Mesendoderm (in vitro differentiated cells): ENCODE measurements at regions not wholly inside any gene's neighbourhood (a gene's known extent, or its start where the extent isn't known, plus 50 kb on each side); places are given as distances from the start of the nearest gene placed in this dataset.

Experiments
- DNase-seq: peaks from one replicate; pipeline ENCODE4 v3.0.0; 2013
- H2AK5ac ChIP-seq: 2 replicates; pipeline ENCODE4 v1.6.1; 2013; ENCODE audit warnings: low read length, inconsistent platforms
- H2BK120ac ChIP-seq: 2 replicates; pipeline ENCODE4 v1.6.1; 2013; ENCODE audit warnings: low read depth, mild to moderate bottlenecking, low read length, moderate library complexity, mixed read lengths
- H2BK15ac ChIP-seq: replicated peaks from 2 replicates; pipeline ENCODE4 v1.6.1; 2013; ENCODE audit warnings: low read depth, mild to moderate bottlenecking, moderate library complexity
- H2BK5ac ChIP-seq: 2 replicates; pipeline ENCODE4 v1.6.1; 2013; ENCODE audit warnings: low read length, inconsistent platforms
- H3K18ac ChIP-seq: 2 replicates; pipeline ENCODE4 v1.6.1; 2013; ENCODE audit warnings: mild to moderate bottlenecking, low read length, mixed read lengths
- H3K23ac ChIP-seq: one replicate; pipeline ENCODE4 v1.6.1; 2013; ENCODE audit warnings: low read length
- H3K27ac ChIP-seq: 2 replicates; pipeline ENCODE4 v1.5.1; 2013; ENCODE audit warnings: low read depth, mild to moderate bottlenecking, inconsistent platforms, low read length, moderate library complexity
- H3K27me3 ChIP-seq: 2 replicates; pipeline ENCODE4 v1.6.1; 2013; ENCODE audit warnings: low read length, control low read depth, mild to moderate bottlenecking, inconsistent platforms; ENCODE audit not compliant: insufficient read depth, poor library complexity
- H3K36me3 ChIP-seq: 2 replicates; pipeline ENCODE4 v1.6.1; 2013; ENCODE audit warnings: low read length, inconsistent platforms; ENCODE audit not compliant: control insufficient read depth, insufficient read depth
- H3K4ac ChIP-seq: one replicate; pipeline ENCODE4 v1.6.1; 2013; ENCODE audit warnings: low read depth, mild to moderate bottlenecking, low read length, moderate library complexity
- H3K4me1 ChIP-seq: 2 replicates; pipeline ENCODE4 v1.6.1; 2013; ENCODE audit warnings: low read depth, low read length, inconsistent platforms; ENCODE audit not compliant: control insufficient read depth
- H3K4me2 ChIP-seq: 2 replicates; pipeline ENCODE4 v1.6.1; 2013; ENCODE audit warnings: low read length
- H3K4me3 ChIP-seq: 2 replicates; pipeline ENCODE4 v1.5.1; 2013; ENCODE audit warnings: mild to moderate bottlenecking, low read length
- H3K56ac ChIP-seq: one replicate; pipeline ENCODE4 v1.6.1; 2013; ENCODE audit warnings: low read length
- H3K79me1 ChIP-seq: 2 replicates; pipeline ENCODE4 v1.6.1; 2013; ENCODE audit warnings: low read length, inconsistent platforms
- H3K79me2 ChIP-seq: 2 replicates; pipeline ENCODE4 v1.6.1; 2013; ENCODE audit warnings: mild to moderate bottlenecking, low read length; ENCODE audit not compliant: control insufficient read depth, insufficient read depth
- H3K9ac ChIP-seq: 2 replicates; pipeline ENCODE4 v1.6.1; 2013; ENCODE audit warnings: low read length, inconsistent platforms
- H4K5ac ChIP-seq: one replicate; pipeline ENCODE4 v1.6.1; 2013; ENCODE audit warnings: low read length
- H4K8ac ChIP-seq: one replicate; pipeline ENCODE4 v1.6.1; 2013; ENCODE audit warnings: low read depth, mild to moderate bottlenecking, control low read depth, low read length, moderate library complexity
- WGBS: extraction: QIAGEN DNeasy Blood & Tissue Kit; methylation state at CpG from one replicate; pipeline ENCODE4 v1.1.7; 2013; ENCODE audit warnings: low lambda C conversion rate, missing lambda C conversion rate; ENCODE audit not compliant: insufficient coverage; ENCODE audit errors: extremely low coverage; 5-methylcytosine and 5-hydroxymethylcytosine counted together

DNA sequence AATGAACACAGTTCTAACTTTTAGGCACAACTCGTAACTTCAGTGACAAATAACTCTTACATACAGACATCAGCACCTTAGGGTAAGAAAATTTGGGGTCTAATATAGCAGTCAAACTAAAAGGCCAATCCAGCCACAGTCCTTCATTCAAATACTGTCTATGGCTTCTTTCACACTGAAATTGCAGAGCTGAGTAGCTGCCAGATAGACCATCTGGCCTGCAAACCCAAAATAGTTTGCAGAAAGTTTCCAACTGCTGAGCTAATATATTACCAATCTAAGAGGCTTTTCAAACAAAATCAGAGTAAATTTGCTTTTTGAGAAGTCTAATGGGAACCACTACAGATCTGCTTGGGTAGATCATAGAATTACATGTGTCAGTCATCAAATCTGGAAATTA lies 183.4 kb downstream of the GALR1 start:
- Histone ChIP-seq H3K79me2 (no peaks in the 10 kb centered on the region), H4K8ac (no peak overlapping the region), H2BK120ac (no peak overlapping the region), H2AK5ac (no peak overlapping the region), H3K9ac (no peak overlapping the region), H3K4me2 (no peak overlapping the region), H3K56ac (no peak overlapping the region), H3K4ac (no peak overlapping the region), H3K79me1 (no peaks in the 10 kb centered on the region), H2BK15ac (no peak overlapping the region), H3K27ac (no peak overlapping the region), H3K23ac (no peak overlapping the region), H3K27me3 (no peaks in the 10 kb centered on the region), H3K4me3 (no peak overlapping the region), H3K36me3 (no peaks in the 10 kb centered on the region), H3K4me1 (no peaks in the 10 kb centered on the region), H4K5ac (no peak overlapping the region), H3K18ac (no peak overlapping the region), H2BK5ac (no peak overlapping the region)
- no peak for DNase-seq
- no CpG with 5 or more reads among the region's 1 CpG for WGBS

DNA sequence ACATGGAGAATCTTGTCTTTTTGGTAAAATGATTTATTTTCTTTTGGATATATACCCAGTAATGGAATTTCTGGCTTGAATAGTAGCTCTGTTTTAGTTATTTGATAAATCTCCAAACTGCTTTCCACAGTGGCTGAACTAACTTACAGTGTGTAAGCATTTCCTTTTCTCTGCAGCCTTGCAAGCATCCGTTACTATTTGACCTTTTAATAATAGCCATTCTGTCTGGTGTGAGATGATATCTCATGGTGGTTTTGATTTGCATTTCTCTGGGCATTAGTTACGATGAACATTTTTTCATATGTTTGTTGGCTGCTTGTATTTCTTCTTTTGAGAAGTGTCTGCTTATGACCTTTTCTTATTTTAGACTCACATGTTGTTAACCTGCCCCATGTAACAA lies 190.2 kb downstream of the GALR1 start:
- H3K9ac ChIP-seq: no peak overlapping the region
- H3K4ac ChIP-seq: no peak overlapping the region
- no peaks in the 10 kb centered on the region for H3K4me1 ChIP-seq
- H3K36me3 ChIP-seq: no peaks in the 10 kb centered on the region
- no peak overlapping the region for H4K5ac ChIP-seq
- H3K79me1 ChIP-seq: no peaks in the 10 kb centered on the region
- no peak overlapping the region for H3K4me2 ChIP-seq
- H3K27ac ChIP-seq: no peak overlapping the region
- H3K27me3 ChIP-seq: no peaks in the 10 kb centered on the region
- no peak overlapping the region for H4K8ac ChIP-seq
- H2AK5ac ChIP-seq: no peak overlapping the region
- H3K79me2 ChIP-seq: no peaks in the 10 kb centered on the region
- no peak overlapping the region for H2BK120ac ChIP-seq
- DNase-seq: no peak
- H3K56ac ChIP-seq: no peak overlapping the region
- no CpG with 5 or more reads among the region's 2 CpGs for WGBS
- no peak overlapping the region for H3K18ac ChIP-seq
- H2BK15ac ChIP-seq: no peak overlapping the region
- H3K23ac ChIP-seq: no peak overlapping the region
- no peak overlapping the region for H3K4me3 ChIP-seq
- no peak overlapping the region for H2BK5ac ChIP-seq

DNA sequence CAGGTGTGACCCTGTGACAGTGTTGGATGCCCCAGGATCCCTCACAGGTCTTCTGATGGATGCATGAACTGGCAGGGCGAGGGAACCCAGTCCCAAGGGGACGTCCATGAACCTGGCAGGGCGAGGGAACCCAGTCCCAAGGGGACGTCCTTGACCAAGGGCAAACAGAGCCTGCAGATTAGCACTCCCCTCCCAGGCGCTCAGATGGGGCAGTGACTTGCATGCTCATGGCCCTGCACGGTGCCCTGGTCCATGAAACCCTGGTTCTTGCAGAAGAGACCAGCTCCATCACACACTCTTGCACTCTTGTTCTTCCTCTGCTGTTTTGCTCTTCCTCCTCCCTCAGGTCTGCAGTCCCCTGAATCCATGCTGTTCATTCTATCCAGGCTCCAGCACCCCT lies 192.7 kb downstream of the GALR1 start:
- no peaks in the 10 kb centered on the region for H3K36me3 ChIP-seq
- H3K4me2 ChIP-seq: no peak overlapping the region
- H2BK120ac ChIP-seq: no peak overlapping the region
- no peak overlapping the region for H3K4me3 ChIP-seq
- H3K4me1 ChIP-seq: no peaks in the 10 kb centered on the region
- H3K79me1 ChIP-seq: no peaks in the 10 kb centered on the region
- H3K27me3 ChIP-seq: no peaks in the 10 kb centered on the region
- H3K56ac ChIP-seq: no peak overlapping the region
- H3K79me2 ChIP-seq: no peaks in the 10 kb centered on the region
- no peak overlapping the region for H4K5ac ChIP-seq
- no peak overlapping the region for H3K18ac ChIP-seq
- H4K8ac ChIP-seq: no peak overlapping the region
- no peak overlapping the region for H3K27ac ChIP-seq
- no peak overlapping the region for H3K9ac ChIP-seq
- no peak overlapping the region for H2BK5ac ChIP-seq
- no peak overlapping the region for H2BK15ac ChIP-seq
- no CpG with 5 or more reads among the region's 6 CpGs for WGBS
- no peak overlapping the region for H2AK5ac ChIP-seq
- DNase-seq: no peak
- no peak overlapping the region for H3K23ac ChIP-seq
- H3K4ac ChIP-seq: no peak overlapping the region

DNA sequence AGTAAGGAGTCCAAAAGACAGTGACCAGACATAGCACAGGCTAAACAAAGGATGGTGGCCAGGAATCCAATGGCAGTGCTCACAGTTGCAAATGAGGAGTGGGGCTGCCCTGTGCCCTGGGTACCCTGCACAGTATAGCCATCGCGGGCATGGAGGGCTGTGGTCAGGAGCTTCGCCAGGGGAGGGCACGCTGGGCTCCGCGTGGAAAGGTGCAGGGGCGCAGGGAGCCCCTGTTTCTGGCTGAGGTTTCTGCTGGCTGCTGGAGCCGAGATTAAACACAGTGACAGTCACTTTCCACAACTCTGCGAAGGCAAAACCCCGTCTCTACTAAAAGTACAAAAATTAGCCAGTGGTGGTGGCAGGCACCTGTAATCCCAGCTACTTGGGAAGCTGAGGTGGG lies 194.7 kb downstream of the GALR1 start:
- WGBS: no CpG with 5 or more reads among the region's 10 CpGs
- no peaks in the 10 kb centered on the region for H3K36me3 ChIP-seq

DNA sequence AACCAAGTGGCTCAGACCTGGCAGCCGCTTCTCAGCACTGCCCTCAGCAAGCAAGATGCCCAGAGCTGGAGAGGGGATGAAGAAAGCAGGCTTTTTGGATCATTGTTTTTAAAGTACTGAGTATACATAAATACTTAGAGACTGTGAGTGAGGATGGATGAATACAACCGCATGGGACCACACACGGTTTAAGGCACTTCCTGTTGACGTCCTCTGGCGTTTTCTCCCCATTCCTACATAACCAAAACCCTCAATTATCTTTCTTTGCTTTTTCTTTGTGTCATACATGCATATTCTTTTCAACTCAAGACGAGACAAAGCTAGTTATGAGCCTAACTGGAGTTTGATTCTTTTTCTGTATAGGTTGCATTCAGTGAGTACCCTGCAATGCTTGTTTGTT lies 198.4 kb downstream of the GALR1 start:
- H3K18ac ChIP-seq: no peak overlapping the region
- no peak overlapping the region for H2AK5ac ChIP-seq
- no peak overlapping the region for H2BK120ac ChIP-seq
- H3K4ac ChIP-seq: no peak overlapping the region
- H2BK15ac ChIP-seq: no peak overlapping the region
- H3K56ac ChIP-seq: no peak overlapping the region
- no peak overlapping the region for H4K5ac ChIP-seq
- no CpG with 5 or more reads among the region's 6 CpGs for WGBS
- H3K9ac ChIP-seq: no peak overlapping the region
- no peaks in the 10 kb centered on the region for H3K79me2 ChIP-seq
- H2BK5ac ChIP-seq: no peak overlapping the region
- H4K8ac ChIP-seq: no peak overlapping the region
- H3K27me3 ChIP-seq: no peaks in the 10 kb centered on the region
- no peak overlapping the region for H3K4me3 ChIP-seq
- no peak for DNase-seq
- no peaks in the 10 kb centered on the region for H3K4me1 ChIP-seq
- H3K27ac ChIP-seq: no peak overlapping the region
- no peak overlapping the region for H3K4me2 ChIP-seq
- no peak overlapping the region for H3K23ac ChIP-seq
- no peaks in the 10 kb centered on the region for H3K79me1 ChIP-seq
- H3K36me3 ChIP-seq: no peaks in the 10 kb centered on the region

More for the DNA sequence above, 194.7 kb downstream of the GALR1 start:
- DNase-seq: no peak
- Histone ChIP-seq H4K8ac (no peak overlapping the region), H3K18ac (no peak overlapping the region), H2BK5ac (no peak overlapping the region), H4K5ac (no peak overlapping the region), H3K4me1 (no peaks in the 10 kb centered on the region), H3K79me2 (no peaks in the 10 kb centered on the region), H3K9ac (no peak overlapping the region), H2BK15ac (no peak overlapping the region), H3K4me3 (no peak overlapping the region), H3K79me1 (no peaks in the 10 kb centered on the region), H3K23ac (no peak overlapping the region), H3K4me2 (no peak overlapping the region), H3K56ac (no peak overlapping the region), H3K4ac (no peak overlapping the region), H2AK5ac (no peak overlapping the region), H2BK120ac (no peak overlapping the region), H3K27me3 (no peaks in the 10 kb centered on the region), H3K27ac (no peak overlapping the region)

DNA sequence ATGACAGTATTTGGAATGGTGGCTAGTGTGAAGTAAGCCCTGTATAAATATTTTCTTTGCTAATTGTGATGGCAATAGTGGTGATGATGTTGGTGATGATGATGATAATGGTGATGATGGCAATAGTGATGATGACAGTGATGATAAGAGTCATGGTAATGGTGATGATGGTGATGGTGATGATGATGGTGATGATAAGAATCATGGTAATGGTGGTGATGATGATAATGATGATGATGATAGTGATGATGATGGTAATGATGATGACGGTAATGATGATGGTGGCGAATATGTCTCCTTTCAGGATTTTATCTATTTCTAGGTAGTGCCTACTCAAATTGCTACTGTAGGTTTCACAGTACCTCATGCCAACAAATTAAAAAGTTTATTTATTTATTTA lies 205.4 kb downstream of the GALR1 start:
- Histone ChIP-seq H3K9ac (no peak overlapping the region), H2BK120ac (no peak overlapping the region), H3K56ac (no peak overlapping the region), H2BK5ac (no peak overlapping the region), H3K27me3 (no peaks in the 10 kb centered on the region), H3K18ac (no peak overlapping the region), H4K5ac (no peak overlapping the region), H3K4me3 (no peak overlapping the region), H2BK15ac (no peak overlapping the region), H3K79me1 (no peaks in the 10 kb centered on the region), H3K36me3 (no peaks in the 10 kb centered on the region), H2AK5ac (no peak overlapping the region), H3K23ac (no peak overlapping the region), H3K4ac (no peak overlapping the region), H3K4me1 (no peaks in the 10 kb centered on the region), H3K79me2 (no peaks in the 10 kb centered on the region), H4K8ac (no peak overlapping the region), H3K27ac (no peak overlapping the region), H3K4me2 (no peak overlapping the region)
- no CpG with 5 or more reads among the region's 2 CpGs for WGBS
- DNase-seq: no peak
